HPDE6-E6E7 (cell line): ENCODE measurements at regions not wholly inside any gene's neighbourhood (a gene's known extent, or its start where the extent isn't known, plus 50 kb on each side); places are given as distances from the start of the nearest gene placed in this dataset.

Experiments
- DNase-seq: peaks from one replicate; pipeline ENCODE4 v3.0.0; 2011; ENCODE audit warnings: missing footprints; ENCODE audit errors: extremely low spot score

DNA sequence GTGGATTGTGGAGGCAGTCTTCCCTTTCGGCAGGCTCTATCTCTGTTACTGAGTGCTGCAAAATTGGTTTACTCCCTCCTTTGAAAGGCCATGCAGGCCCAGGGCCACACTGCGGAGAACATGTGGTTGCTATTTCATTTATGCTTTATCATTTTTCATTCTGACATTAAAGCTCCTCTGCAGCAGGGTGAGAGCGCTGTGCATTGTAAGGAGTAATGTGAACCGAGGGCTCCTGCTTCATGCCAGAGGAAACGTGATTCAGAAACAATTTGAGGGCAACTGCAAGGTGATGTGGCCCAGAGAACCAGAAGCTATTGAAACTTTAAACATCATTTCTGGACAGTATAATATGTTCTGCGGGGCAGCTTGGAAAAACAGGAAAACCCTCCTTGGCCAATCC, 341.6 kb upstream of the NT5C1B start:
- DNase-seq, result no peak

DNA sequence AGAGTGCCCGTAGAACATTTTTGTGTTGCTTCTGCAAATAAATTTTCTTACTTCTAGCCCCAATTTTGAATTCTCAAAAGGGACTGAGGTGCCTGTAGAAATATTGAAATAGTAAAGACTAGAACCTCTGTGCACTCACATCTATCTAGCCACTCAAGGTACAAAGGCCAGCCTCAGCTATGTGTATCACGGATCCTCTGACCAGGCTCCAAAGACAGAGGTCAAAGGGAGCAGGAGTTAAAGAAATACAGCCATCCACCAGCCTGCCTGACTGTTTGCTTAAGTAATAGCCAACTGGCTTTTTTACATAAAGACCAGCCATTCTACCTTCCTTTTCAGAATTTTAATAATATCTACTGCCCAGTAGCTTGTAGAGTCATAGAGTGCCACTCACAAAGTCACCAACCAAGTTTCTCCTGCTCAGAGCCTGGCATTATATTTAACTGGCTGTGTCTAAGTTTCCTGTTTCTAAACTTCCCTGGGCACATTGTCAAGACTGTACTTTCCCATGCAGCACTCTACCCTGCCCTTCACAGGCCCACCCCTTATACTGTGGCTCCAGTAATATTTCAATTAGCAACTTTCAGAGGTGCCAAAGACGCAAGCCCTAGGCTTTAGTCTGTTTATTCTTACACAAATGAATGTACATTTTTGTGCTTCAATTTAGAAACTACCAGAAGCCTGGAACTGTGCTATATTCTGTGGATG, 338.3 kb upstream of the NT5C1B start:
- DNase-seq, result no peak

DNA sequence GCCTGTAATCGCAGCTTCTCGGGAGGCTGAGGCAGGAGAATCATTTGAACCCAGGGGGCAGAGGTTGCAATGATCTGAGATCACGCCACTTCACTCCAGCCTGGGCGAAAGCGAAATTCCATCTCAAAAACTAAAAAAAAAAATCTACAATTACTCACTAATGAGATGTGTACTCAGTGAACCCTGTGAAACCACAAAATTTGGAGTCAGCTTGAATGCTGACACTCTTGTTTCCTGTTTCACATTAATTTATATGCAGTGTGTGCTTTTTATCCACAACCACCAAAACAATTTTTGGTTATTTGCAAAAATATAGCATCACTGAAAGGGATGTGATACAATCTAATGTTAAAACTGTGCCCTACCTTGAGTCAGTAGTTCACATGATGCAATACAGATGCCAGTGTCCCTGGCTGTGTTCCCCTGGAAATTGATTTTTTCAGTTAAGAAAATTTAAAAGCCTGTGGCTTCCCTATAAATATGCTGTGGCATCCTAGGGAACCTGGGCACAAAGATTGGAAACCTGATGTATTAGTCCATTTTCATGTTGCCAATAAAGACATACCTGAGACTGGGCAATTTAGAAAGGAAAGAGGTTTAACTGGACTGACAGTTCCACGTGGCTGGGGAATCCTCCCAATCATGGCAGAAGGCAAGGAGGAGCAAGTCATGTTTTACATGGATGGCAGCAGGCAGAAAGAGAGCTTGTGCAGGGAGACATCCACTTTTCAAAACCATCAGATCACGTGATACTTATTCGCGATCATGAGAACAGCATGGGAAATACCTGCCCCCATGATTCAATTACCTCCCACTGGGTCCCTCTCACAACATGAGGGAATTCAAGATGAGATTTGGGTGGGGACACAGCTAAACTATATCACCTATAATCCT, 337.5 kb upstream of the NT5C1B start:
- DNase-seq, result no peak

DNA sequence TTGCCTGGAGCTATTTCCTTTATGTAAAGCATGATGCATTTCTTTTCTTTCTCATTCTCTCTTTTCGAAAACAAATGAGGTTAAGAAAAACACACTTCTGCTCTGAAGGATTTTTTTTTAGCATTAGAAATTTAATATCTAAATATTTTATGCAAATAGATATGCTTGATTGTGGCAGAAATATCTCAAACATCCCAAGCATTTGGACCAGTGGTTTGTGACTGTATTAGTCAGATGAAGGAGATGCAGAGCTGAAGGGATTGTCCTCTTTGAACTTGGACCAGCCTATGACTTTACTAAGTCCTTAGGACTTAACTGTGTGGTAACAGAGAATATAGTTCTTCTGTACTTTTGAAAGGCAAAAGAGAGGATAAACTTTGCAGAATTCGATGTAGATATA, 335.9 kb upstream of the NT5C1B start:
- DNase-seq, result no peak

DNA sequence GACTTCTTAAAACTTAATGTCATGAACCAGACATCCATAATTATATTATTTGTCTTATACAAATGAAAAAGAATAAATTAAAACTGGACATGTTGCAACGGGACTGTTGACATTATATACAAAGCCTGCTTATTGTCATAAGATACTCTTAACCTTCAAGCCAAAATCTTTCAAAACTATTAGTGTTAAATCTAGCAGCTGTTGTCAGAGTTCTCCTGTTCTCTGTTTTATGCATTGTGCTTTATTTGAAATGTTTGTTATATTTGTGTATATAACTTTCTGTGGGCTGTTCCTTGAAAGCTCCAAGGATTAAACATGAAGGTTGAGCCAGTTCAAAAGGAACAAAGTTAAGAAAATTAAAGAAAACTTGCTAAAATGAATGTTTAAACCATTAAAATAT, 335.5 kb upstream of the NT5C1B start:
- DNase-seq, result no peak

DNA sequence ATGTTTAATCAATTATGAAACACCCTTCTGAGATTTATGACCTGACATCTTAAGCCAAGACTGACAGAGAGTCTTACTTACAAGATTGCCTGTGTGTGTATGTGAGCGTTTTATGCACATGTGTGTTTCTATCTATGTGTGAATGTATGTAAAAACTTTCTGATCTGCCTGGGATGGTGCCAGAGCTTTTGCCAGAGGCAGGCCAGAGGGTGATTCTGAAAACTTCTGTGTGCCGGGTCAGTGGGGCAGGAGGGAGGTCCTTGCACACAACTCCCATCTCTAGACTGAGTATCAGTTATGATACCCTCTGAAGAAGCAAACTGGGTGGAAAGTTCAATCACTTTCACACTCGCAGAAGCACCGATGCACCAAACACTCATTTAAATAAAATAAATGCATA, 335.0 kb upstream of the NT5C1B start:
- DNase-seq, result no peak

DNA sequence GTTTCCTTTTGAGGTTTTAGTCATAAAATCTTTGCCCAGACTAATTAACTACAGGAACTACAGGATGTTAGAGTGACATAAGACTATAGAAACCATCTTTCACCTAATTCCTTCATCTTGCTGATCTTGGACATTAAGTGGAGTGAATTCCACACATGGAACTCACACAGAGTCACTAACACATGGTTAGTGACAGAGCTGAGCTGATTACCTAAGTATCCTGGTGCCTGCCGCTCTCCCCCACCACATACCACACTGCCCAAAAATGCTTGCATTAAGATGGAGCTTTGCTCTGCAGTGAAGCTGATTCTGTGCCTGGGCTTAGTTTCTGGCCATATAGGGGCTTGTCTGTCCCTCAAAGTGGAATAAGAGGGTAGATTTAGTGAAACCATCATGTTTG, 332.9 kb upstream of the NT5C1B start:
- no peak for DNase-seq

DNA sequence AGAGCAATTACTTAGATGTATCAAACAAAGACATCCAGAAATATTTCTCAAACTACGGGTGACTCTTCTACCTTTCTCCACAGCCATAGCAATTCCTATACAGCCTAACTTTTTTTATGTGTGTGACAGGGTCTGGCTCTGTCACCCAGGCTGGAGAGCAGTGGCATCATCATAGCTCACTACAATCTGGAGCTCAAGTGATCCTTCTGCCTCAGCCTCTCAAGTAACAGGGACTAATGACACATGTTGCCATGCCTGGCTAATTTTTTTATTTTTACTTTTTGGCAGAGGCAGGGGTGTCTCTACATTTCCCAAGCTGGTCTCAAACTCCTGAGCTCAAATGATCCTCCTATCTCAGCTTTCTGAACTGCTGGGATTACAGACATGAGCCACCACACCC, 328.9 kb upstream of the NT5C1B start:
- no peak for DNase-seq

DNA sequence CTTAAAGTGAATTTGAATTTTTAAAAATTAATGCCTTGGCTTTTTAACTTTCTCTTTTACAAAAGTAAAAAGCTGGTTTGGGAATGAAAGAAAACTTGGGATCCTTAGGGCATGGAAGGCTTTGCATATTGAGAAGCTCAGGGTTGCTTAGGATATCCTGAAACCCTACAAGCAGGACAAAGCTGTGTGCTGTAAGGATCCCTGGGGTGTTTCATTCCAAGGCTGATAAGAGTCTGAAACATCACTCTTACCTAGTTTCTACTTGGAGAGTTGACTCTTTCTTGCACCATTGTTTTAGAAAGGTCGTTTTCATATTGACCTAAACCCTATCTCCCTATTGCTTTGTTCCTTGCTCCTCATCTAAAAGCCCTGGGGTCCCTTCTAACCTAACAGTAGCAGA, 325.9 kb upstream of the NT5C1B start:
- no peak for DNase-seq

DNA sequence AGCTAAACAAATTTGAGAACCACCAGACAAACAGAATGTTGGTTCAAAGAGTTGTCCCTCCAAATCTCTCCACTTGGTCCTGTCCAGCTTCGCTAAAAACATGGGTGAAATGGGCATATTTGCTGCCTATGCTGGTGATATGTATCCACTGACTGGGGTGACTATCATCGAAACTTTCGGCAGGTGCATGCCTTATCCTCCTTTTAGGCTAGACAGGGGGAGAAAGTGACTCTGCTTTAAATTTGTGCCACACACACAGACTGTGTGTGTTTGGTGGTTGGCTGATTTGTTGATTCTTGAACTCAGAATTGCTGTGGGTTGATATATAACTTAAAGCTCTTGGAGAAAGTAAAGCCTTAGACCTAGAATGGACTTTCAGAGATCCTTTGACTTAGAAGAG, 324.1 kb upstream of the NT5C1B start:
- no peak for DNase-seq

DNA sequence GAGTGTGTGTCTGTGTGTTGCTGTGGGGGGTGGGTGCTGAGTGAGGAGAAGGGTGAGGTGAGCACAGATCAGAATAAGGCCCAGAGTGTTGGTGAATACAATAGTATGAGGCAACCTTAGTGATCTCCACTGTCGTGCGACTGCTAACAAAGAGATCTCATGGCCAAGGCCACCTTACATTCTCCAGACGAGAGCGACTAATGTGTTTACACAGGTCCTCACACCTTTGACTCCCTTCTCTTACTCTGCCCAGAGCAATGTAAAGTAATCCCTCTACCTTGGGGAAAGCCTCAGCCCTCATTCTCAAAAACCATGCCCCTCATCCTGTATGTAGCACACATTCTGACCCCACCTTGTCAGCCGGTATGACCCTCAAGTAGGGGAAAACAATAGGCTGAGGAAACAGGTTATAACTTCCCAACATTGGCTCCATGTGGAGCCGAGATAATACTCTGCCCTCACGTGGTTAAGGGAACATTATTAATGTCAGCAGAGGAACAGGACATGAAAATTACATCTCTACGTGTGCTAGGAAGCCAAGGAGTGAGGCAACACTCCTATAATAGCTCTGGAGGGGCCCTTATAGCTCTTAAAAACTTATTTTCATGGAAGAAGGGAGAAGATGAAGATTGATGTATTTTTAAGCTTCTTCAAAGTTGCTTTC, 323.0 kb upstream of the NT5C1B start:
- DNase-seq, result no peak

DNA sequence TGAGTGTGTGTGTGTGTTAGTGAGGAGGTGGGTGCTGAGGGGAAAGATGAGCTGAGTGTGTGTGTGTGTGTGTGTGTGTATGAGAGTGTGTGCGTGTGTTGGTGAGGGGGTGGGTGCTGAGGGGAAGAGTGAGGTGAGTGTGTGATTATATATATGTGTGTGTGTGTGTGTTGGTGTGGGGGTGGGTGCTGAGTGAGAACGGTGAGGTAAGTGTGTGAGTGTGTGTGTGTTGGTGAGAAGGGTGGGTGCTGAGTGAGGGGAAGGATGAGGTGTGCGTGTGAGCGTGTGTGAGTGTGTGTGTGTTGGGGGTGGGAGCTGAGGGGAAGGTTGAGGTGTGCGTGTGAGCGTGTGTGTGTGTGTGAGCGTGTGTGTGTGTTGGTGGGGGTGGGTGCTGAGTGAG, 322.0 kb upstream of the NT5C1B start:
- no peak for DNase-seq

DNA sequence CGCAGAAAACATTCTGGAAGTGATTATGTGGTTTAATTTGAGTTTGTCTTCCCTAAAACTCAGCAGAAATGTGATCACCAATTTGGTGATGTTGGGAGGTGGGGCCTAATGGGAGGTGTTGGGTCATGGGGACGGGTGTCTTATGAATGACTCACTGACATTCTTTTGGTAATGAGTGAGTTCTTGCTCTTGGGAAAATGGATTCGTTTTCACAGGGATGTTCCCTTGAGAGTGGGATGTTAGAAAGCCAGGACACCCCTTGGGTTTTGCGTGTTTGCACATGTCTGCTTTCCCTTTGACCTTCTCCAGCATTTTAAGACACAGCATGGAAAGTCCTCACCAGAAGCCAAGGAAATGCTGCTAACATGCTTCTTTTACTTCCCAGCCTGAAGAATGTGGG, 321.5 kb upstream of the NT5C1B start:
- peak; percentile 43 for DNase-seq

DNA sequence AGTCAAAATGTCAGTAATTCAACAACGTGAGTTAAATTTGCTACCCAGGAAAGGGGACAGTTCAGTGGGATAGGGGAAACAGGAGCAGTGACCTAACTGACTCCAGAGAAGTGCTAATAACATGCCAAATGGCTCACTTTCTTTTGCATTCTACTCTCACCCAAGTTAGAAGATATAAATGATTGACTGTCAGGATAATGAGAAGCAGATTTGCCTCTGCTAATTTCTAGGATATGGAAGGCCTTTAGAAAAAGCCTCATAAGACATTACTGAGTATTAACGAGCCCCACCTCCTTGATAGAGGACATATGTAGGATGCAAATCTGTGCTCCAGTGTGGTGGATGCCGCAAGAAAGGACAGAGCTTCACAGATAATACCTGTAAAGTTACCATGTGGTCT, 318.6 kb upstream of the NT5C1B start:
- DNase-seq, result no peak

DNA sequence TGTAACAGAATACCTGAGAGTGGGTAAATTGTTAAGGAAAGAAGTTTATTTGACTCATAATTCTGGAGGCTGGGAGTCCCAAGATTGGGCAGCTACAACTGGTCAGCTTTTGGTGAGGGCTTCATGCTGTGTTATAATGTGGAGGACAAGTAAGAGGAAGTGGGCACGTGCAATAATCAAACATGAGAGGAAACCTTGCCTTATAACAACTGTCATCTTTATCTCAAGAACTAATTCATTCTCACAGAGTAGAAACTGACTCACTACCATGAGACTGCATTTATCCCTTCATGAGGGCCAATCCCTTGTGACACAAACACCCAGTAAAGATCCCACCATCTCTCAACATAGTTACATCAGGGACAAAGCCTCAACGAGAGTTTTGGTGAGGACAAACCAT, 318.1 kb upstream of the NT5C1B start:
- DNase-seq, result no peak

DNA sequence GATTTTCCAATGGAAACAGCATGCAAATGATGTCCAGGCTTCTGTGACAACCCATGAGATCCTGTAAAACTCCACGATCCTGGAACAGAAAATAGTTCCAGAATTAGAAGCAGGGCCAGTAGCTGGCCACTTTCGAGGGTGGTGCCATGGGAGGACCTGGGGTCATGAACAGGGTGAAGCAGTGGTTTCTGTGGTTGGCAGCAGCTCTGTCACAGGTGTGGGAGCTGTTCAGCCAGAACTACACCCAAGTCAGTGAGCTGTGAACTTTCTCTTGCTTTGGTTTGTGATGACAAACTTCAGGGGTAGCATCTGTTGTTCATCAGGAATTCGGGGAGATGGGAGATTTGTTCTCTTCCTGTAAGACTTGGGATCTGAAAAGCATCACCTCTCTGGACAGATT, 314.4 kb upstream of the NT5C1B start:
- DNase-seq, result no peak

DNA sequence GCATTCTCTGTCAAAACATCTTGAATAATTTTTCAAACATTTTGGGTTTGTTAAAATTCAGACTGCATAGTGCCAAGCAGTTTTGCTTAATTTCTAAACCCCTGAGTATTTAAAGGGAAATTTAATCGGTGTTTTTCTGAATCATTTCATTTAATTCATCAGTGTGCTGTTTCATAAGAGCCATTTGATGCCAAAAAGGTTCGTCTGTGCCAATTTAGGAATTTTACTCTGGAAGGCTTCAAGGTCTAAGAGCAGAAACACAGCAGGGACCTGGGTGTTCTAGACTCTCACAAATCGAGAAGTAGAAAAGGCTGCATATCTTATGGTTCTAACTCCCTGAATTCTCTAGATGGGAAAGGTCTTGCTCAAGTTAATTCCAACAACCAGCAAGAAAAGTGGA, 311.9 kb upstream of the NT5C1B start:
- no peak for DNase-seq

DNA sequence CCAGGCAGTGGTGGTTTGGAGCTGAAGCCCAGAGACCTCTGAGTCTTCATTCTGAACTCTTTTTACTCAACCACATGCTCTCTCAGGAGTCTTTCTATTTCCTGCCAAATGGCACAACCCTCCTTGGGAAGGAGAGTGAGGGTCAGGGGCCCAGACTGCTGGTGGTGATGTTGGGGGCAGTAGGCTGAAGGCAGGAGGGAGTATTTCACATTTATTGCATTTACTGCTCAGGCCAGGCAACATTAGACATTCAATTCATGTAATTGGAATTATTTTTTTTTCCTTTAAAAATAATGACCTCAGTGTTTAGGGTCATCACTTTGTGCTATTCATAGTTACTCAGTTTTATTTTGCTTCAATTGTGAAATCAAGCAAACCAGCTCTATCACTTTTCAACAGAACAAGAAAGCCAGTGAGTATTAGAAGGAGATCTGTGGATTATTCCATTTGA, 311.3 kb upstream of the NT5C1B start:
- DNase-seq, result no peak

DNA sequence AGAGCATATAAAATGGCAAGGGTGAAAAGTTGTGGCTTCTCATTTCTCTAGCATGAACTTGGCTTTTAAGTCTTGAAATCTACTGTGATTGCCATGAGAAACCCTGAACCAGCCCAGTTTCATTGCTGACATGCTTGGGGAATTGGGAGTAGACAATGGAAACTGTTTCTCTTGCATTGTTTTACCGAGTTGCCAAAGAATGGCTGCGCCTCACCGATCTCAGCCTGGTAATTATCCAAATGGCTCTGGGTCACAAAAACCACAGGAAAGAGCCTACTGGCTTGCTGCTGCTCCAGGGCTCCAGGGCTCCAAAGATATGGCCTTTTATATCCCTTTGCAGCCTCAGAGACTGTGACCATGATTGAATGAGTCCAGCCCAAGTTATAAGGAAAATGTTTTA, 310.4 kb upstream of the NT5C1B start:
- no peak for DNase-seq

DNA sequence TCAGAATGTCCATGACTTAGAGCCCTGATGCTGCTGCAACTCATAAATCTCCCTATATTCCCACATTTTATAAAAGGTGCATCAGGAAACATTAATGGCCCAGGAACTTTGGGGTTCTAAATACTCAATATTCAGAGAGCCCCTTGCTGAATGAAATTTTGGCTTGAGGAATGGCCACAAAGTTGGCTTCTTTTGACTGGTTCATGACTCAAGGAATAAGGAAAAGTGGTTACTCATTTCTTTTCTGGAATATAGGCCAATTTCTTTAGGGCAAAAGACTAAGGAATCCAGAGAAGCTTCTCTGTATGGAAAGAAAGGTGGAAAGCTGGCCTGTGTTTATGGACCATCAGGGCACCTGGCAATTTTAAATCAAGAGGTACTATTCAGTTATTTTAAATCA, 308.9 kb upstream of the NT5C1B start:
- no peak for DNase-seq

DNA sequence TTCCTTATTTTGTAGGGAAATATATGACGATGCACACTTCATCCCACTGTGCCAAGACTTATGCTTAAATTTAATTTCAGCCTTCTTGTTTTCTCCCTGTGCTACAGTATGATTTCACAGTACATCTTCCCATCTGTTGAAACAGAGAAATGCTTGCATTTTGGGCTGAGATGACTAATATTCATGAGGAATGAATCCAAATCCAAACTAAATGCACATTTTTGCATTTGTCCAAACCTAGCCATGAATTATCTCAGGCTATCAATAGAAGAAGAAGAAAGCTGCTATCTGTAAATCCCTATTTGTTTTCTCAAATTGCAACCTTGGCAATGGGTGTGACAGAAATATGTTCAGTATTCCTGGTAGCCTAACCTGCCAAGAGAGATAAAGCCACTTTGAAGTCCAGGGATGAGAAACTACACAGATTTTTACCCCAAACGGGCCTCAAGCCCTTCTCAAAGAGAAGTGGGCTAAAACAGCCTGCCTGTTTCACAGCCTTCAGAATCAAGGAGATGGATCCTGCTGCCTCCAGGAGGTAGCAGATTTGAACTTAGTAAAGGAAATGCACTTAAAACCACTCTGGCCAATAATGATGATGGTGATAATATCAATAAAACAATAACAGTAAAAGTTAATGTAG, 306.9 kb upstream of the NT5C1B start:
- DNase-seq, result no peak

DNA sequence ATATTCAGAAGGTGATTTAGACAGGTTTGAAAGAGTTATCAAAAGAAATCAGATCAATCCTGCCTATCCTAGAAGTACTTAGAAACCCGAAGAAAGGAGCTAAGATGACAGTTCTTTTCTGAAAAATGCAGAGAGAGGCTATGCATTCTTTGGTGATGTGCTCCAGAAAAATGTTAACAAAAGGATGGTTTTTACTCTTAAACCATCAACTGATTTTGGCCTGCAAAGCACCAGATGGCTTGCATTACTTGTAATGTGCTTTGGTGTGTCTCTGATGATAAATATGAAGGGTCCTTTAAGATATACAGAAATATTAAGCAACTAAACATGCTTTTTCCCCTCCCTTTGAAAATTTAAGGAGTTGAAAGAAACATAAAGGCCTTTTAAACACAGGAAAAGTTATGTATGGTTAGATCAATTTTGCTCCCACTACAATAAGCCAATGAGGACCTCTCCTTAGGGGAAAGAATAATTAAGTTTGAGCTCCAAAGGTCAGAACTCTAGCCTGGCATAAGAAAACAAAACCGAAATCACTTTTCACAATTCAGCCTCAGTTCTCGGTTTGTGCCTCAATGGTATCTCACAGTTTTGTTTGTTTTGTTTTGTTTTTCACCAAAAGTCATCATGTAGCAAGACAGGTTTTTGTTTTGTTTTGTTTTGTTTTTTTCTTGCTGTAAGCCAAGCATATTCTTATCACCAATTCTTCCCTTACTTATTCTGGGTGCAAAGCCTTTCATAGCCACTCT, 302.4 kb upstream of the NT5C1B start:
- DNase-seq, result no peak
